ENCODE measurements at regions not wholly inside any gene's neighbourhood (a gene's known extent, or its start where the extent isn't known, plus 50 kb on each side); places are given as distances from the start of the nearest gene placed in this dataset.

GRCh38 chr2:2640371-2640770 is 309.3 kb upstream of the MYT1L start:
- no peak for DNase-seq
- H3K36me3 ChIP-seq = no peaks in the 10 kb centered on the region
- H3K9me3 ChIP-seq = no peaks in the 10 kb centered on the region
- H3K4me1 ChIP-seq = no peaks in the 10 kb centered on the region
- TF ChIP-seq, protein P1, sequence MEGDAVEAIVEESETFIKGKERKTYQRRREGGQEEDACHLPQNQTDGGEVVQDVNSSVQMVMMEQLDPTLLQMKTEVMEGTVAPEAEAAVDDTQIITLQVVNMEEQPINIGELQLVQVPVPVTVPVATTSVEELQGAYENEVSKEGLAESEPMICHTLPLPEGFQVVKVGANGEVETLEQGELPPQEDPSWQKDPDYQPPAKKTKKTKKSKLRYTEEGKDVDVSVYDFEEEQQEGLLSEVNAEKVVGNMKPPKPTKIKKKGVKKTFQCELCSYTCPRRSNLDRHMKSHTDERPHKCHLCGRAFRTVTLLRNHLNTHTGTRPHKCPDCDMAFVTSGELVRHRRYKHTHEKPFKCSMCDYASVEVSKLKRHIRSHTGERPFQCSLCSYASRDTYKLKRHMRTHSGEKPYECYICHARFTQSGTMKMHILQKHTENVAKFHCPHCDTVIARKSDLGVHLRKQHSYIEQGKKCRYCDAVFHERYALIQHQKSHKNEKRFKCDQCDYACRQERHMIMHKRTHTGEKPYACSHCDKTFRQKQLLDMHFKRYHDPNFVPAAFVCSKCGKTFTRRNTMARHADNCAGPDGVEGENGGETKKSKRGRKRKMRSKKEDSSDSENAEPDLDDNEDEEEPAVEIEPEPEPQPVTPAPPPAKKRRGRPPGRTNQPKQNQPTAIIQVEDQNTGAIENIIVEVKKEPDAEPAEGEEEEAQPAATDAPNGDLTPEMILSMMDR (IDR thresholded peaks at IDR 0.05; ENCODE audit: low read depth, low read length) = no peak
- H3K27me3 ChIP-seq = no peaks in the 10 kb centered on the region
- H3K4me3 ChIP-seq (ENCODE audit: low read depth, low read length) = no peak overlapping the region

DNA sequence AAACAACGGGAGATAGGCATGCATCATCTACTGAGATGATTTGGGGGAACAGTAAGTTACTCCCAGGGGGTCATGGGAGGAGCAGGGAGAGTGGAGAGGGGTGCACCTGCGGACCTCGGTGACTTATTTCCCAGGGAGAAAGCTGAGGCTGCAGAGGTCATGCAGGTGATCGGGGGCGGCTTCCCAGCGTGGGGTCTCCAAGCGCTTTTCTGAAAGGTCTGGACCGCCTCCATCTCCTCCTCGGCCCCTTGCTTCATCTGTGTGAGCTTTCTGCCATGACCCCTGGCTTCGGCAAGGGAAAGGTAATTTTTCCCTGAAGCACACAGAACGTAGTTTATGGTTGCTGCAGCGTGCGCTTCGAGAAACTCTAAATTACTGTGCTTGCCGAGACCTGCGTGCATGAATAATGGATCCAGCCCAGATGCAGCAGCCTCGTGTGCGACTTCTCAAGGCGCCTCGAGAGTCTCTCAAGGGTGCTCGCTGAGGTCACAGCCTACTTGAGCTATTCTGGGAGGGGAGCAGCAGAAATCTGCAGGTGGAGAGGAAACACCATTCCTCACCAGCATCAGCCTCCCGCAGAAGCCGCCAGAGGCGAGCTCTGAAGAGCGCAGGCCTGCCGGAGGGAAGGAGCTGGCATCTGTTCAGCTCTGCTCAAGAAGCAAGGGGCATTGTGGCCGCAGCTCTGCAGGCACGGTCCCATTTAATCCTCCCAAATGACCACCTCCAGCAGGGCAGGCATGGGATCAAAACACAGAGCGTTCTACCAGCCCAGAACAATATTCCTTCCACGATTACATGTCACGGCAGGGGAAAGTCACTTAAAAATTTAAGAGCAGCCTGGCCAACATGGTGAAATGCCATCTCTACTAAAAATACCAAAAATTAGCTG is 308.4 kb upstream of the MYT1L start:
- no peak for DNase-seq
- TF ChIP-seq, protein P1 (IDR thresholded peaks at IDR 0.05; ENCODE audit: low read depth, low read length) = no peak
- no peaks in the 10 kb centered on the region for H3K9me3 ChIP-seq
- H3K4me1 ChIP-seq = no peaks in the 10 kb centered on the region
- no peak overlapping the region for H3K4me3 ChIP-seq (ENCODE audit: low read depth, low read length)
- no peaks in the 10 kb centered on the region for H3K36me3 ChIP-seq
- no peaks in the 10 kb centered on the region for H3K27me3 ChIP-seq

GRCh38 chr2:2638547-2639220 is 307.6 kb upstream of the MYT1L start:
- TF ChIP-seq, protein P1 (IDR thresholded peaks at IDR 0.05; ENCODE audit: low read depth, low read length) = no peak
- no peak overlapping the region for H3K4me3 ChIP-seq (ENCODE audit: low read depth, low read length)
- no peaks in the 10 kb centered on the region for H3K4me1 ChIP-seq
- no peaks in the 10 kb centered on the region for H3K36me3 ChIP-seq
- no peak for DNase-seq
- H3K27me3 ChIP-seq = no peaks in the 10 kb centered on the region
- H3K9me3 ChIP-seq = no peaks in the 10 kb centered on the region

GRCh38 chr2:2636813-2637212 is 305.7 kb upstream of the MYT1L start:
- TF ChIP-seq, protein P1 (IDR thresholded peaks at IDR 0.05; ENCODE audit: low read depth, low read length) = no peak
- H3K4me1 ChIP-seq = no peaks in the 10 kb centered on the region
- no peak for DNase-seq
- H3K27me3 ChIP-seq = no peaks in the 10 kb centered on the region
- no peaks in the 10 kb centered on the region for H3K36me3 ChIP-seq
- no peak overlapping the region for H3K4me3 ChIP-seq (ENCODE audit: low read depth, low read length)
- no peaks in the 10 kb centered on the region for H3K9me3 ChIP-seq

GRCh38 chr2:2635025-2635528 is 304.0 kb upstream of the MYT1L start:
- no peak for DNase-seq
- Histone ChIP-seq H3K27me3 (no peaks in the 10 kb centered on the region), H3K9me3 (no peaks in the 10 kb centered on the region), H3K4me1 (no peaks in the 10 kb centered on the region), H3K36me3 (no peaks in the 10 kb centered on the region), H3K4me3 (ENCODE audit: low read depth, low read length) (no peak overlapping the region)
- TF ChIP-seq, protein P1 (IDR thresholded peaks at IDR 0.05; ENCODE audit: low read depth, low read length) = no peak

- no peaks in the 10 kb centered on the region for H3K27me3 ChIP-seq
- H3K36me3 ChIP-seq = no peaks in the 10 kb centered on the region
- H3K9me3 ChIP-seq = no peaks in the 10 kb centered on the region
- DNase-seq = no peak
- TF ChIP-seq, protein P1 (IDR thresholded peaks at IDR 0.05; ENCODE audit: low read depth, low read length) = no peak
- no peaks in the 10 kb centered on the region for H3K4me1 ChIP-seq
- no peak overlapping the region for H3K4me3 ChIP-seq (ENCODE audit: low read depth, low read length)
These were observed 301.9 kb upstream of the MYT1L start for GRCh38 chr2:2633017-2633416.

All from BE2C (cell line).